Choroid plexus epithelial cell (primary cell): ENCODE measurements at regions not wholly inside any gene's neighbourhood (a gene's known extent, or its start where the extent isn't known, plus 50 kb on each side); places are given as distances from the start of the nearest gene placed in this dataset.

Source experiments
- DNase-seq: peaks from one replicate; pipeline ENCODE4 v3.0.0-alpha.2; 2010; ENCODE audit warnings: low read depth
- H3K4me3 ChIP-seq: 2 replicates; pipeline ENCODE4 v1.5.1; 2011; ENCODE audit warnings: low read depth, mild to moderate bottlenecking, control low read depth, low read length, moderate library complexity
- CTCF ChIP-seq: conservative IDR thresholded peaks from 2 replicates; pipeline ENCODE4 v1.5.1; 2011; ENCODE audit warnings: low read depth, mild to moderate bottlenecking, control low read depth, inconsistent platforms, low read length, moderate library complexity

DNA sequence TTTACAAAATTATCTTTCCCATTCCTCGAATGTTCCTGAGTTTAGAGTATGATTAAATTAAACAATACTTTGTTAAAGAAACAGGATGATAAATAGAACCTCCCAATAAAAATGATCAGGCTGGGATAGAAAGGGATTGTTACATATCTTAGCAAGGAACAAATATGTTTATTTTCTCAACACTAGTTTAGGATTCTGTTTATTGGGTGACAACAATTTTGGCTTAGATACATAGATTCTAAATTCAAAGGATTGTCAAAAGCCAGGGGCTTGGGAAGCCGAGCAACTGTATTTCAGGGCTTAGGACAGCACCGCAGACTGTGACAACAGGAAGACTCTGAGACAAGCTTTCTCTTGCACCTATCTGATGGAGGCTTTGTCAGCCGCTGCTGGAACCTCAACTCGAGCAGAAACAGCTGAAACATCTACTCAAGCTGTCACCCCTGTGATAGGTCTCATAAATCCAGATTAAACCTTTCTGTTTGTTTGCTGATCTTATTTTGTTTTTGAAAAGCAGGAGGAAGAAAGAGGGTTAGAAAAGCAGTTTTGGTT lies 562.8 kb upstream of the ZFHX3 start:
- DNase-seq: no peak
- TF ChIP-seq CTCF: no peak
- no peak overlapping the region for H3K4me3 ChIP-seq

GRCh38 chr16:73610160-73610559 lies 562.2 kb upstream of the ZFHX3 start:
- no peak for DNase-seq
- no peak overlapping the region for H3K4me3 ChIP-seq
- no peak for TF ChIP-seq CTCF

GRCh38 chr16:73608911-73609310 lies 561.0 kb upstream of the ZFHX3 start:
- H3K4me3 ChIP-seq: no peak overlapping the region
- no peak for TF ChIP-seq CTCF
- DNase-seq: no peak

DNA sequence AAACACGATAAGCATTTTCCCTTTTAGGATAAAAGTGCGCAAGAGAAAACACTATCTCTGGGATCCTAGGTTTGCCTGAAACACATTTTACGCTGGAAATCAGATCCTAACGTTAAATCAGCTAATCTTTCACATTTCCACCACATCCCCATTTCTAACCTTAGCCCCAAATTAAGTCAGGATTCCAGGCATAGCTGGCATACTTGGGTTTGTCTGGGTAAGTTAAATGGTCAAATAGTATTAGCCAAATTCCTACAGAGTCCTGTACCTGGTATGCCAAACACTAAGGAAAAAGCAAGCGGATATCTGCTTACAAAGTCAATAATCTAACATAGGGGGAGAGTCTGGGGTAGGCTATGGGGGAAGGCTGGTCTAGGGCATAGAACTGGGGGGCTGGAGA lies 557.4 kb upstream of the ZFHX3 start:
- DNase-seq: no peak
- no peak overlapping the region for H3K4me3 ChIP-seq
- no peak for TF ChIP-seq CTCF

DNA sequence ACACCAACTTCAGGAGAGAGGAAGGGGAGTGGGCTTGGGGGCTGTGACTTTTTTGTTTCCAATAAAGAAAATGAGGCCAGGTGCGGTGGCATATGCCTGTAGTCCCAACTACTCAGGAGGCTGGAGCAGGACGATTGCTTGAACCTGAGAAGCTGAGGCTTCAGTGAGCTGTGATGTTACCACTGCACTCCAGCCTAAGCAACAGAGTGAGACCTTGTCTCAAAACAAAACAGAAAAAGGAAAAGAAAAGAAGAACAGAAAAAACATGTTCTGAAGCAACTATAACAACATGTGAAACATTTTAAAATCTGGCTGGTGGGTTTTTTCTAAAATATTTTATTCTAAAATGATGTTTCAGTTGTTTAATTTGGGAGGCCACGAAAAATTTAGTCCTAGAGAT lies 554.0 kb upstream of the ZFHX3 start:
- H3K4me3 ChIP-seq: no peak overlapping the region
- DNase-seq: no peak
- TF ChIP-seq CTCF: no peak

GRCh38 chr16:73599870-73600269 lies 551.9 kb upstream of the ZFHX3 start:
- H3K4me3 ChIP-seq: no peak overlapping the region
- TF ChIP-seq CTCF: no peak
- no peak for DNase-seq

GRCh38 chr16:73599351-73599750 lies 551.4 kb upstream of the ZFHX3 start:
- no peak for DNase-seq
- TF ChIP-seq CTCF: no peak
- no peak overlapping the region for H3K4me3 ChIP-seq
